HG03025 (cell line): ENCODE measurements at regions not wholly inside any gene's neighbourhood (a gene's known extent, or its start where the extent isn't known, plus 50 kb on each side); places are given as distances from the start of the nearest gene placed in this dataset.
"Not testable (repeated sequence)": the region's sequence is repeated elsewhere in the genome, so short reads cannot be mapped to it uniquely, and the experiment has no call there.

Experiments
- ATAC-seq: cut with Tn5 transposase; IDR thresholded peaks from one replicate; pipeline ENCODE4 v1.9.1; 2021; ENCODE audit warnings: mild to moderate bottlenecking, moderate library complexity; ENCODE audit not compliant: unreplicated experiment, low FRiP score

DNA sequence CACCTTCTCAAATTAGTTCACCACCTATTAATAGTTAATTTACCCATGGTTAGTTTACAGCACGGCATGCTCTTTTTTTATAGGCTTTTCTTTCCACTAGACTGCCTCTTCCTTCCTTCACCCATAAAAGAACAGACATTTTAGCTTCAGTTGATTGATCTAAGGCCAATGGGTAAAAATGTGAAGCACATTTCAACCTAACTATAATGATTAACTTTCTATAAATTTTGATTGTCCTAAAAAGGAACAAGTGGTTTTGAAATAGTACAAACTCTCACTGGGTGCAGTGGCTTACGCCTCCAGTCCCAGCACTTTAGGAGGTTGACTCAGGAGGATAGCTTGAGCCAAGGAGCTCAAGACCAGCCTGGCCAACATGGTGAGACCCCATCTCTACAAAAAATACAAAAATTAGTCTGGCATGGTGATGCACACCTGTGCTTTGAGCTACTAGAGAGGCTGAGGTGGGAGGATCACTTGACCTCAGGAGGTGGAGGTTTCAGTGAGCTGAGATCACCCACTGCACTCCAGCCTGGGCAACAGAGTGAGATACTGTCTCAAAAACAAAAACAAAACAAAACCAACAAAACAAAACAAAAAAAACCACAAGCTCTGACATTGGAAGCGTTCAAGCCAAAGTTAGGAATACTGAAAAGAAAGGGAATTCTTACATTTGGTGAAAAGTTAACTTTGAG, 89.9 kb upstream of the FAT1 start:
- no peak for ATAC-seq

DNA sequence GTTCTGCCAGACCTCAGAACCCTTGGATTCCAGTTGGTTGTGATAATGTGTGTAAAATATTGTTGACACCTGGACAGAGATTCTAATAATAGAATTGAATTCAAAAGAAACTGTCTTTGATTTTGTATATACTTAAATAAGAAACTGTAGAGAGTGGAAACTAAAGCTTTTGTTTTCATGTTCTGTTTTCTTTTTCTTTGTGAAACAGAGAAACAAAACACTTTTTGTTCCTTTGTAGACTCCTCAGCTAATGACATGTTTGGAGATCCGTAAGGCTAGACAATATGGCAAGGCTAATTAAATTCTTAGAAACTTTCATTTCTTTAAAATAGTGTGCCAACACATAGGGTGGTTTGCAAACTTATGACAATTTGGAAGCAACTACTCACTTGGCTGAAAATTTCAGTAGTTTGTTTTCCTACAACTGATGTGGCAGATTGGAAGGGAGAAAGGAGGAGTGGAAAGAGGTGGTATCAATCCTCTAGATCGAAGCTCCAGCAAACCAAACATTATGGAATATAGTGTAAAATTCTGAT, 90.9 kb upstream of the FAT1 start:
- ATAC-seq = no peak

DNA sequence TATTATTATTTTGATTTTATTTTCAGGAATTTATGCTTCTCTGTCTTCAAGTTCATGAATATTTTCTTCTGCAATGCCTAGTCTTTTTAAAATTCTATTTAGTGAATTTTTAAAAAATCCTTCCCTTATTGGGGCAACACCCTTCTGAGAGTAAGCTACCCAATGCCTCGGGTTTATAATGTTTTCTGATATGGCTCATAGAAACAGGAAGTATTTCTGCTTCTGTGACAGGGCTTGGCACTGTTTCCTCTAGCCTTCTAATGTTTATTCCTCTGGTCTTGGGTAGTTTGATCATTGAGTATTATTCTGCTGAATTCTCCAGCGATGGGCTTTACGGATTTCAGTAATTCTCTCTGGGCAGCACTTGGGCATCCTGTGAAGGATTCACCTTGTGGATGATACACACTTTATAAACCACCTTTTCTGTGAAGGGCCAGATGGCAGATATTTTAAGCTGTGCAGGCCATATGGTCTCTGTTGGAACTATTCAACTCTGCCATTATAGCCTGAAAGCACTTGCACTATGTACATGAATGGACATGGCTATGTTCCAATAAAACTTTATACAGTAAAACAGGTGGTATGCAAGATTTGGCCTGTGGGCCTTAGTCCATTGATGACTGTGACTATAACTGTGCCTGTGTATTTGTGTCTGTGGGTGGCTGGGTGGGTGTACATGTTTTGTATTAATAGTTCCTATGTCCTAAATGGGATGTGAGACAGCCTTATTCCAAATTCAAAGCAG, 95.9 kb upstream of the FAT1 start:
- no peak for ATAC-seq

DNA sequence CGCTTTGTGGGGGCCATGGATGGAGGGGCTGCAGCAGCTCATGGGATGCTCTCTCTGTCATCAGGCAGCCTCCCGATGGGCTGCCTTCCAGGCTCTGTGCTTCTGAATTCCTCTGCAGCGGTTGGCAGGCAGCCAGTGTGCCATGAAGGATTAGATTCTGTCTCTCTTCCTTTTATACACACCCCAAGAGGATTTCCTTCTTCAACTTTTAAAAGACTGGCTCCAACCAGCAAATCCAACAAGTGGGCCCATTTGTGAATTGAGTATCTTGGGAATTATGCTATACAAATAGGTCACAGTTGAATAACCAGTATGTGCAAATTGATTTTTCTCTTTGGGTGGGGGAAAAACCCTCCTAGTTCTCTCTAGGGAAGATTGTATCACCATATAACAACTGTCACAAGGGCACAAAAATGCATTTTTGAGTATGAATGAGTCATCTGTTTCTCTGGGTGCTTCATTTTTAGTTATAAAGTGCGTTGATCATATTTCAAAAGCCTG, 96.8 kb upstream of the FAT1 start:
- no peak for ATAC-seq

DNA sequence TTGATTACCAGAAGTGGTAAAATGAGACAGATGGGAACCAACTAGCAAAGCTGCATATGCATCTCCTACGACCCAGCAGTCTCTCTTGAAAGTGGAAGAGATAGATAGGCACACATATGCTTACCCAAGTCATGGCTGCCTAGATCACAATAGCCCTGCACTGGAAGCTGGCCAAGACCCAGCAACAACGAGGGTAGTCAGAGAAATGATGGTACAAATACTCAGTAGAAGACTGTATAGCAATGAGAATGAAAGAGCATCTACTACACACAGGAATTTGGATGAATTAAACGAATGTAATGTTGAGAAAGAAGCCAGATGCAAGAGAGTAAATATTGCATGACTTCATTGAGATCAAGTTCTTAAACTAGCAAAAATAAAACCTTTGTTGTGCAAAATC, 100.3 kb upstream of the FAT1 start:
- ATAC-seq = no peak

DNA sequence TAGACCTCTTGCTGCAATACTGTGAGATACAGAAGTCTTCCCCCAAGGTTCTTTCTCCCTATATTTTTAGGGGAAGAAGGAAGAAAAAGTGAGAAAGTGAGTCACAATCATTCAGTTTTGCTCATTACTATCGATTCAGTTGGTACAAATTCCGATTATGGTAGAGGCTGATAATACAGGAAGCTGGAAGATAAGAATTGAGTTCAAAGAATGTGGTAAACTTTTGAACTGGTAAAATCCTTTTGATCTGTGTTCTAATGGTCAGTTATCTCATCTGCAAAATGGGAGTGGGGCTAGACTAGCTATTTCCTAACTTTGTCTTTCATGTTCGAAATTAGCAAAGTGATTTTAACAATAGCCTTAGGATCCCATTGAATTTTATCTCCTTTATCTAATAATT, 101.4 kb upstream of the FAT1 start:
- ATAC-seq = no peak

DNA sequence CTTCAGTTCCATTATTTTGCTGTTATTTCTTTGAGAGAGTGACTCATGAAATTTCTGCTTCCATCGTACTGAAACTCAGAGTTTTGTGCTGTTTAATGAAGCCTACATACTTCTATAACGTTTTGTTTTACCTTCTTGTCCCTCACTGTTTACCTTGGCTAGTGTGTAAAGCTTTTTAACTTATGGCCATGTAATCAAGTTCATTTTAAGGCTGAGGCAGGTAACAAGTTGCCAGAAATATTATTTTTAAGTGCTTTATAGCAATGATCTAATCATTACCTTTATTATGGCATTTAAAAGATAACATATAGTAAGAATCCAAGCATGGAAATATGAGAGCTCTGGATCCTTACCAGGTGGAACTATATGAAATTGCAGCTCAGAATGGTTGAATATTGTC, 102.3 kb upstream of the FAT1 start:
- ATAC-seq = no peak

DNA sequence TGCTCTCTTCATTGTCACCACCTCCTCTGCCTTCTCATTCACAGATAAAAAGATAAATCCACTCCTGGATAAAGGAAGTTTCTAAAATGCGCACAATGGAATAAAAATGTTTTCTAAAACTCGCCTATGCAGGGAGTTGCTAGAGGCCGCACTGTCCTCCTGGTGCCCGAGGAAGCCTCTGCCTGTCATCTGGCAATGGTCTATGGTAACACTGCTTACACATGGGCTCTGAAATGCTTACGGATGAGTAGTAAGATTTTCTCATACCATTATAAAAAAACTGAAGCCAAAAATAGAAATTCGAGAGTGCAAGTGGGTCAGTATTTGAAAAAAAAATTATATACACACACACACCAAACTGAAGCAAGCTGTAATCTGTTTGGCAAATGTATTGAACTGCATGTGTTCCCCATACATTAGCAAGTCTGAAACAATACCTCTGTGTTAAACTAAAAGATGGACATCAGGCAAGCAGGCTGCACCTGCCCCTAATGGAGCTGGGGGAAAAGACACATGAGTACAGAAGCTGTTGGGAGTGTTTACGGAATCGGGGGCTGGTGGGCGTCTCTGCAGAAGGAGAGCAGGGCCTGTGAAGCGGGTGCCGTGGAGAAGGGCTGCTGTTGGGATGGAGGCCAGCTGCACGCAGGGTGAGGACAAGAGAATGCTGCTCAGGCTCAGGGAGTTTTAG, 103.3 kb upstream of the FAT1 start:
- ATAC-seq = no peak

DNA sequence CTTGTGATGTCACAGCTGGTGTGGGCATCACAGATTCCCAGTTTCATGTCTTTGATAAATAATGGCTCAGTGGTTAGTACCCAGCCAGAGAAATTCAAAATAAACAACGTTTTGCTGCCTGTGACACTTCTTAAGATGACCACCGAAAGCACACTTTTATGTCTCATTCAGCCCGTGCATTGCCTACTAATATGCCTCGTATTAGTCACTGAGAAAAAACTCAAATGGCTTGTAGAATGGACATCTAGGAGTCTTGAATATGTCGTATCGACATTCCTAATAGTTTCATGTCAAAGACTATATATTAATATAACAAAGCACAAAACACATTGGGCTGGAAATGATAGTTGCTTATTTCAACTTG, 103.9 kb upstream of the FAT1 start:
- ATAC-seq = no peak

DNA sequence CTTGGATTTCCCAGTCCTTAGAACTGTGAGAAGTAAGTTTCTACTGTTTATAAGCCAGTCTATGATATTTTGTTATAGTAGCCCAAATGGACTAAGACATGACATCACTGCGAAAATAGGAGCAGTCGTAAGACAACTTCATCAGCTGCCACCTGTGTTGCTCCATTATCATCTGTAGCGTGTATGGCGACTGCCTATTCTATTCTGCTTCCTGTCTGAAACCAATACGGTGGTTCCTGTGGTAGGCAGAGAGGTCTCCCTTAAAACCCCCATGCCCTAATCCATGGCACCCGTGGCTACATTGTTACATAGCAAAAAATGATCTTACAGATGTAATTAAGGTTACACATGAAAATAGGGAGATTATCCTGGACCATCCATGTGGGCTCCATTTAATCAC, 105.4 kb upstream of the FAT1 start:
- no peak for ATAC-seq

DNA sequence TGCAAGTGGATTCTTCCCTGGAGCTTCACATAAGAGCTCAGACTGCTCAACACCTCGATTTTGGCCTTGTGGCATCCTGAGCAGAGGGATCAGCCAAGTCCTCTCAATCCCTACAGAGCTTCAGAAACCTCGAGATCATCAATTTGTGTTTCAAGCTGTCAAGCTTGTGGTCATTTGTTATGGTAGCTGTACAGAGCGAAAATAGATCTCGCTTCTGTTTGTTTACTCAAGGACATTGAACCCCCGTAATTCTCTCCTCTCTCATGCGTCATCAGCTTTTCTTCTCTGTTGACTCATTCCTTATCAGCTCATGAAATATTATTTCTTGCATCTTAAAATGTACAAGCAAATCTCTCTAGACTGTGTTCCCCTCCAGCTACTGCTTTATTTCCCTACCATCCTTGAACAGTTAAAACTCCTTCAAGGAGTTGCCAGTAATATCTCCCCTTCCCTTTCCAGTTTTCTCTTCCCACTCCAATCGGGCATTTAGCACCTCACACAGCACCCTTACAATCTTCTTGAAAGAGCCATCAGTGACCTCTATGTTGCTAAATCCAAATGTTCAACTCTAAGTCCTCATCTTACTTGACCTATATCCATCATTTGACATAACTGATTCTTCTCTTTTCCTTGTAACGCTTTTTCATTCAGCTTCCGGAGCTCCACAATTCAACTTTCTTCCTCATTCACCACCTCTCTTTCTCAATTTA, 106.2 kb upstream of the FAT1 start:
- no peak for ATAC-seq

DNA sequence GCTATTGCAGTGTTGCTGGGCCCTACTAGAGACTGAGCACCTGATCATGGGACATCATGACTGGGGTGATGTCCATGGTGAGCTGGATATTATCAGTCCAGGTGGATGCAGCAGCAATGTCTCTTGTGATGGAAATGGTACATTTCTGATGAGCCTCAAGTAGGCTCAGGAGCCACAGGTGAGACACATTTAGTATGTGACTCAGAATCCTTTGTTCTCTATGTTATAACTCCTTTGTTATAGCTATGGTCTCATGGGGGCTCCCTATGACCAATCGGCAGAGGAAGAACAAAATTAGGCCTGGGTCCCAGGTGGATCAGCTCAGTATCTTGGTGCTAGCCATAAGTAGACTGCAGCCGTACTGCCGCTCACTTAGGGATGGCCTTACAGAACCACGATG, 107.9 kb upstream of the FAT1 start:
- no peak for ATAC-seq

DNA sequence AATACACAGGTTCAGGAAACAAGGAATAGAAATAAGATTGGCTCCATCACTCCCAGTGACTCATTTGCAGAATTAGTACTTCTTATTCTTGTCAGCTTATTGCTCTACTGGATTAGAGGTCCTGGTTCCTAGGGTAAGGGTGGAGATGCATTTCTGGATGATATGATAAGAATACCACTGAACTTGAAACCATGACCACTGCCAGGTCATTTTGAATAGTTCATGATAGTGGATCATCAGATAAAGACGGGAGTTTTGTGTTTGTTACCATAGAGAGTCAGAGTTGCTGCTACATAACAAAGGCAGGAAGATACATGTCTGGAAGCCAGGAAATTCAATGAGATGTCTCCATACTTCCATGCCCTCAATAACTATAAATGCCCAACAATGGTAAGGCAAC, 109.2 kb upstream of the FAT1 start:
- ATAC-seq = no peak

DNA sequence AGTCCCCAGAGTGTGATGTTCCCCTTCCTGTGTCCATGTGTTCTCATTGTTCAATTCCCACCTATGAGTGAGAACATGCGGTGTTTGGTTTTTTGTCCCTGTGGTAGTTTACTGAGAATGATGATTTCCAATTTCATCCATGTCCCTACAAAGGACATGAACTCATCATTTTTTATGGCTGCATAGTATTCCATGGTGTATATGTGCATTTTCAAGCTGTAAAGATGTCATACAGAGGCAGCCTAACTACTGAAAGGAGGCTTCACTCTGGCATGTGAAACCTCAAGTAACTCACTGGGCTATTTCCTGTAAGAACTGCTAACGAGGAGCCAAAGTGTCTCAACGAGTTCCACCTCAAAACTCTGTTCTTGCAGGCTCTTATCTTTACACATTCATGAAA, 113.8 kb upstream of the FAT1 start:
- ATAC-seq = not testable (repeated sequence)

DNA sequence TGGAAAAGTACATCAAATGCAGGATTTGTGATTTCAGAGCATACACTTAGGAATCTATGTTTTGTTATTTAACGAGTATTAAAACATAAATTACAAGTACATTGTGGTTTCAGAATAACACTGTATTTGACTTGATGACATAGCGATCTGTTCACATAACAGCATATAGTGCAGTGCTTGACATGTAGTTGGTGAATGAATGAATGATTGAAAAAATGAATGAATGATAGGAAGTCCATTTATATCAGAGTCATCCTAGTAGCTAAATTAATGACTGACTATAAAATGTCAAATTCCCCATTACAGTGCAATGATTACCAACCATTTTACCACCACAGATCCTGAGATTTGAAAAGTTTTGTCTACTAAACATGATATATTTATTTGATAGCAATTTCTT, 114.6 kb upstream of the FAT1 start:
- no peak for ATAC-seq

DNA sequence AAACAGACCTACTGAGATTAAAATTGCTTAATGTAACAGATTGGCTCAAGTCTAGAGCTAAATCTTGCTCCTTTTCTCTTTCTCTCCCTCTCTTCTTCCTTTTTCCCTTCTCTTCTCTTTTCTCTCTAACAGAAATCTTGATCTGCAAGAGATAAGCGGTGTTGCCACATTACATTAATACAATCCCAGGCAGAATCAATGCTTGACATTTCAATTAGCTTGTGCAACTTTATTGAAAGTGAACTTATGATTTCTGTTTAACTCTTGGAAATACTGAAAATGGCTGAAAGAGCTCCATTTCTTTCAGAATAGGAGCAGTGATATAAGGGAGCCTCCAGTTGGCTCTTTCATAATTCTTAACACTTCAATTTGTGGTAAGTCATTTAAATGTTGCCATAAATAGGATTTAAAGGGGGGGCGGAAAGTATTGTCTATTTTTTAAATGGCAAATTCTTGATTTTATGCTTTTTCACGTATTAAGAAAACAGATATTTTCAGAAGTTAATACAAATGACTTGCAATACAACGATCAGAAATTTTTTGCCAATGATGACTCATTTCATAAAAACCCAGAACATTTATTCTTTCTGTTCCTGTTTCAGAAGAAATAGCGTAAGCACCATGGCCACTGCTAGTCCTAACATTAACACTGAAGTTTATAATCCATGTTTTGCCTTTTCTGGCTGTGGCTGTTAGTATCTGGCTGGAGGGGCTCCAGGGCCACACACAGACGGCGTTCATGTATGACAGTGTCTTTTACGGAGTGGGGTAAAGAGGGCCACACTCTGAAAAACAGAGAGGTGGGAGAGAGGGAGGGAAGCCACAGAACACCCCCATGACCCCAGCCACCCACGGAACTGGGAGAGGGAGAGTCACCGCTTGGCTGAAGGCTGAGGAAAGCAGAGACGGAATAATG, 115.7 kb upstream of the FAT1 start:
- ATAC-seq = peak; percentile 63

DNA sequence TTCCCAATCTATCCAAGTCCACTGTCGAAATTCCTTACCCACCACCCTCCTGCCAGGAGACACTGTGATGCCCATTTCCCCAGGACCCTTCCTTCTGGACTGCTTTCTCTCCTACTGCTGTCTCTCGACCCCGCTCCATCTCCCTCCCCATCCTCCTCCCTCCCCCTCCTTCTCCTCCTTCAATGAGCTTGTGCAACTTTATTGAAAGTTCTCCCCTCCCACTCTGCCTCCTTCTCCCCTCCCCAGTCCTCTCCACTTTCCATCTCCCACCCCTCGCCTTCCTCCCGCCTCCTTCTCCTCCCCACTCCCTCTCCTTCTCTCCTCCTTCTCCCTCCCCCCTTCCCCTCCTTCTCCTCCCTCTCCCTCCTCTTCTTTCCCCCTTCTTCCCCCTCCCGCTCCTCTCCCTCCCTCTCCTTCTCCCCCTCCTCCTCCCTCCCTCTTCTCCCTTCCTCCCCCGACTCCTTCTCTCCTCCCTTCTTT, 116.6 kb upstream of the FAT1 start:
- ATAC-seq = no peak

DNA sequence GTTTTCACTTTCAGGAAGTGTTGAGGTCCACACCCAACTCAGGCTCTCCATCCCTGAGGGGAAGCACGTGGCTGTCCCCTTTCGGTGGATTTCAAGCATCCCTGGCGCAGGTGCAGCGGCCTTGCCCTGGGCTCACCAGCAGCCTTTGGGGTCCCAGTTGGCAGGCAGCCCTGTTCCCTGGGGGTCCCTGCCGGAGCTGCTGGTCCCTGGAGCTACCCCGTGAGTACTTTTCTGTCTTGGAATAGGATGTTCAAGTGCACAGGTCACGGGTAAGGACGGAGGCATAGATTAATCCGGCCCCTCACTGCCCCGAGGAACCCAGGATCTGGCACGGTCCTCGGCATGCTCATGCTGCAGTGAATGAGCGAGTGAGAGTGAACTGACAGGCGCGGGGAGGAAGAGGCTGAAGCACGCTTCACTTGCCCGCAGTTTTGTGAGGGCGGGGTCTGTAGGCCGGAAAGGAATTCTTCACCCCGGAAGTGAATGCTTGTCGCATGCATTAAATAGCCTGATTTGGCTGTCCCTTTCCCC, 117.2 kb upstream of the FAT1 start:
- ATAC-seq = no peak

DNA sequence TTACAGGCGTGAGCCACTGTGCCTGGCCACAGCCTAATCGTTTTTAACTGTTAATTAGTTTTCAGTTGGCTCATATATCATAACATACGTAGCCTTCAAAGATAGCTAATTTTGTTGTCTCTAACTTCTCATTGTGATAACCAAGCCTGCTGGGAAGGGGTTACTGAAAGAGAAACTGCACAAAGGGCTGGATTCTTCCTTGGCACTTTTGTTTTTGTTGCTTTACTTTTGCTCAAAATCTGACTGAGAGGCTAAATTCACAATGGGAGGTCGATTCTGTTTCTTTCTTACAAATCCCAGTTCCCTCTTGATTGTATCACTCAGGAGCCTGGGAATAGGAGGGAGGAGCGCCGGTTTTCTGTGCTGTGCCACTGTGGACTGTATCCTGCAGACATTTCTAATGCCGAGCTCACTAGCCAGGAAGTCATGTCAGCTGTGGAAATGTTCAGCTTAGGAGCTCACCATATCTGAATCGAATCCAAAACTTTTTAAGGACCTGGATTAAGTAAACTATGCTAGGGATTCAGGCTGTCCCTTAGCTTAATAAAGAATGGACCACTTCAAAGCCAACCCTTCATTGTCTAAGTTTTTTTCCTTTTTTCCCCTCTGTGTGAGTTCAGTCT, 120.5 kb upstream of the FAT1 start:
- no peak for ATAC-seq
